Fibroblast of peridontal ligament (primary cell): ENCODE measurements at regions not wholly inside any gene's neighbourhood (a gene's known extent, or its start where the extent isn't known, plus 50 kb on each side); places are given as distances from the start of the nearest gene placed in this dataset.
"Not testable (repeated sequence)": the region's sequence is repeated elsewhere in the genome, so short reads cannot be mapped to it uniquely, and the experiment has no call there.

Experiments
- DNase-seq: peaks from one replicate; pipeline ENCODE4 v3.0.0-alpha.2; 2010; ENCODE audit errors: extremely low read depth

DNA sequence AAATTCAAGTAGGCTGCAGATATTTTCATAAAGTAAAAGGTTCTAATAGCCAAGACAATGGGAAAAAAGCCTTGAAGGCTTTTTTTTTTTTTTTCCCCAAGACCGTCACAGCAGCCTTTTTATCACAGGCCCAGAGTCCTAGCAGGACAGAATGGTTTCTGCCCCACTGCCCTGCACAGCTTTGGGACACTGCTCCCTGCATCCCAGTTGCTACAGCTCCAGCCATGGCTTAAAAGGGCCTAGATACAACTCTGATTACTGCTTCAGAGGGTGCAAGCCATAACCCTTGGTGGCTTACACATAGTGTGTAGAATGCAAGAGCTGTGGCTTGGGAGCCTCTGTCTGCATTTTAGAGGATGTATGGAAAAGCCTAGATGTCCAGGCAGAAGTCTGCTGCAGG is 1362.8 kb downstream of the SLITRK5 start:
- no peak for DNase-seq

DNA sequence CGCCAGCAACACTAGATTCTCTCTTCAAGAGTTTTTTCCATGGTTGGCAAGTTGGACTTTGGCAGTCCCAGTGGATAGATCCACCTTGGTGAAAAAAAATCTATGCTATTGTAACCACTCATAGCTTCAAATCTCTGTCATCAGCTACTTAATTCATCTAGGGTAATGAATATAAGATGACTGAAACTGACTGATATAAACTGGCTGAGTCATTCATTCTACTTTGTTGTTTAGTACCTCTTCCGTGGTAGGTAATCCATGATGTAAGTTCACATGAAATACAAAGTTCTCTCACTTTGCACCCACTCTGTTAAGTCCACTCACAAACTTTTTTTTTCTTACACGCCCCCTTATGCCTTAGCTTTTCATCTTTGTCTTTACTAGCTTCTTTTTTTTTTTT is 1381.5 kb downstream of the SLITRK5 start:
- DNase-seq: no peak

DNA sequence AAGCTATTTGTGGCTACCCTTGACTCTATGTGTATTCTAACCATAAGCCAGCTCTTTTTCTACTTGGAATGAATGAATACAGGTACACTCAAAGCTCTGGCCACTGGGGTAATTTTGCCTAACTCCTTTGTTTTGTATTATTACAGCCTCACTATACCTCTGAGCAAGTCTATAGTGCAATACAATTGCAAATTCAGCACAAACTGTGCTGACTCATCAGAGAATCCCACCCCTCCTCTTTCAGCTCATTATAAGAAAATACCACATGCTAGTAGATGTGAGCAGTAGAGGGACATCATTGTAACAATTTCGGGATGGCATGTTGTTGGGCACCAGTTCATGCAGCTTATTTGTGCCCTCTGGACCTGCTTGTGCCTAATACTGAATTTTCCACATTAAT is 1382.2 kb downstream of the SLITRK5 start:
- DNase-seq: no peak

DNA sequence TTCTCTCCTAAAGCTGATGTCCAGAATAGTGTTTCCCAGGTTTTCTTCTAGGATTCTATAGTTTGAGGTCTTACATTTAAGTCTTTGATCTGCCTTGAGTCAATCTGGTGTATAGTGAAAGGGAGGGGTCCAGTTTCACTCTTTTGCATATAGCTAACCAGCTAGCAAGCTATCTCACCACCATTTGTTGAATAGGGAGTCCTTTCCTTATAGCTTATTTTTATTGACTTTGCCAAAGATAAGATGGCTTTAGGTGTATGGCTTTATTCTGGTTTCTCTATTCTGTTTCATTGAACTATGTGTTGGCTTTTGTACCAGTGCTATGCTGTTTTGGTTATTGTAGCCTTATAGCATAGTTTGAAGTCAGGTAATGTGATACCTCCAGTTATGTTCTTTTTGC is 1386.1 kb downstream of the SLITRK5 start:
- no peak for DNase-seq

DNA sequence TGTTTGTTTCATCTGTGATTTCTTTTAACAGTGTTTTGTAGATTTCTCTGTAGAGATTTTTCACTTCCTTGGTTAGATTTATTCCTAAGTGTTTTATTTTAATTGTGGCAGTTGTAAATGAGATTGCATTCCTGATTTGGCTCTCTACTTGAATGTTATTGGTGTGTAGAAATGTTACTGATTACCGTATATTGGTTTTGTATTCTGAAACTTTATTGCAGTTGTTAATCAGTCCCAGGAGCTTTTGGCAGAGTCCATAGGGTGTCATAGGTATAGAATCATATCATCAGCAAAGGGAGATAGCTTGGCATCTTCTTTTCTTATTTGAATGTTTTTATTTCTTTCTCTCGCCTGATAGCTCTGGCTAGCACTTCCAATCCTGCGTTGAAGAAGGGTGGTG is 1386.7 kb downstream of the SLITRK5 start:
- DNase-seq: no peak

DNA sequence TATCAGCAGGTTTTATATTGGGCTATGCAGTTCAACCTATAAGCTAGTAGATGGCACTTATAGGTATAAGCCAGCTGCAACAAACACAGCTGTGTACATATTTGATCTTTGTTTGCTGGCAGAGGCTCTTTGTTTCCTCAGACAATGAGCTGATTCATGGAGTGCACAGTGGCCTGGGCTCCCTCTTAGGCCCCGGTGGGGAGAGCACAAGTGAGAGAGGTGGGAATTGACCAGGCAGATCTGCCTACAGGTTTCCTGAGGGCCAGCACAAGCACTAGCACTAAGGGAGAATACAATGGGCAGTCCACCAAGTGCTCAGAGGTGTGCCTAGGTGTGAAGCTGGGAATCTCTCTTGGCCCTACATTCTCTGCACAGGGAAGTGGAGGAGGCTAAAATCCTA is 1390.7 kb downstream of the SLITRK5 start:
- no peak for DNase-seq

DNA sequence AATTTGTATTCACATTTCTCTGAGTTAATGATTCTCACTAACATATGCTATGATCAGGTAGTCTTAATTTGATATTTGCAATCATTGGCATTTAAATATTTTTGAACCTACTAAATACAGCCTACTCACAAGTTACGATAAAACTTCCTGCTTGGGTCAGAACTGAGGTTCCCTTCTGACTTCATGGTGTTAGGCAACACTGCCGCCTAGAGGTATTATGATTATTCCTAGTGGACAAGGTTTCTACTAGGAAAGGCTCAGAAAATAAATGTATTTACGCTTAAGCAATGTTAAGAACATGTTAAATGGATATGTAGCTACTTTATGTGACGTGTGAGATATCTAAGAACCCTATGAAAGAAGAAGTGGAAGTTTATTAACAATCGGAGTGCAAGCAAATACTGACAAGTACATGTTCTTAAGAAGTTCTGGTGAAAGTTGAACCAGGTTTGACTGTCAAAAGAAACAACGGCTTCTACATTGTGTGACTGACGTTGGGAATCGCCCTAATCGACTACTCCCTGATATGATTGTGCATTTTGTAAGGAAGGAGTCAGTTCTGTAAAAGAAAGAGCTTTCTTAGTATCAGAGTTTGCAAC is 1395.8 kb downstream of the SLITRK5 start:
- peak; percentile 0 for DNase-seq

DNA sequence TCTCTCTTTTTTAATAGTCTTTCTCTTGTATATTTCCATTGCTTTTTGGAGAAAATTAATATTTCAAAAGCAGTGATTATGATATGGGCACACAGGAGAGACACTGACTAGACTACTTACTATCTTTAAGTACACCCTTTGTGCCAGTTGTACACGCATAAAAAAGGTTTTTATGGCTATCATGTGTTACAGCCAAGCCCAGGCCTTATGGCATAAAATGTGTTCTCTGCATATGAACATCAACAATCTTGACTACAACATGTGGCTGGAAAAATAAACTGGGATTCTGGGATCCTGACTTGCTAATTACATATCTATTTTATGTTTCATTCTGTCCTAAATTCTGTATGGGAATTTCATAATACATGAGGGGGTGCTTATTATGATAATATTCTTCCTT is 1401.8 kb downstream of the SLITRK5 start:
- no peak for DNase-seq

DNA sequence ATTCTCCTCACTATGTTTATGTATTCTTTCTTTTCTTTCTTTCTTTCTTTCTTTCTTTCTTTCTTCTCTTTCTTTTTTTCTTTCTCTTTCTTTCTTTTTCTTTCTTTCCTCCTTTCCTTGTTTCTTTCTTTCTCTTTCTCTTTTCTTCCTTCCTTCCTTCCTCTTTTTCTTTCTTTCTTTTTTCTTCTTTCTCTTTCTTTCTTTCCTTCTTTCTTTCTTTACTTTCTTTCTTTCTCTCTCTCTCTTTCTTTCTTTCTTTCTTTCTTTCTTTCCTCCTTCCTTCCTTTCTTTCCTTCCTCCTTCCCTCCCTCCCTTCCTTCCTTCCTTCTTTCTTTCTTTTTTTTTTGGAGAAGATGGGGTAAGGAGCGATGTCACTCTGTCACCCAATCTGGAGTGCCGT is 1405.5 kb downstream of the SLITRK5 start:
- no peak for DNase-seq

DNA sequence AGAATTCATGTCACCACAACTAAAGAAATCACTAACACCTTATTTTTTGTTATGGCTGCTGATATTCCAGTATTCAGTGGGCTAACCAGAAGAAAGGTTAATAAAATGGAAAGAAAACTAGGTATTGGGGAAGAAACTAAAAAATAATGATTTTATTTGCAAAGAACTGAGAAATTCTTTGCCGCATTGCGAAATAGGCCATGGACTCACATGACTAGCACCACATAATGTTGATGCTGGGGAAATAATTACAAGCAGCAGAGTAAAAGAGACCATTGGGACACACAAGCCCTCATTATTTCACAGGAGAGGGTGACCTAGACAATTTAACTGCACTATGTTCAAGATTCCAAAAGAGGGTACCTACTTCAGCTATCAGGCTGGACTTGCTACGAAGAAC is 1411.5 kb downstream of the SLITRK5 start:
- DNase-seq: no peak

DNA sequence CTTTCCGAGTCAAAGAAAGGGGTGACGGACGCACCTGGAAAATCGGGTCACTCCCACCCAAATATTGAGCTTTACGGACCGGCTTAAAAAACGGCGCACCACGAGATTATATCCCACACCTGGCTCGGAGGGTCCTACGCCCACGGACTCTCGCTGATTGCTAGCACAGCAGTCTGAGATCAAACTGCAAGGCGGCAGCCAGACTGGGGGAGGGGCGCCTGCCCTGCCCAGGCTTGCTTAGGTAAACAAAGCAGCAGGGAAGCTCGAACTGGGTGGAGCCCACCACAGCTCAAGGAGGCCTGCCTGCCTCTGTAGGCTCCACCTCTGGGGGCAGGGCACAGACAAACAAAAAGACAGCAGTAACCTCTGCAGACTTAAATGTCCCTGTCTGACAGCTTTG is 1416.9 kb downstream of the SLITRK5 start:
- not testable (repeated sequence) for DNase-seq

DNA sequence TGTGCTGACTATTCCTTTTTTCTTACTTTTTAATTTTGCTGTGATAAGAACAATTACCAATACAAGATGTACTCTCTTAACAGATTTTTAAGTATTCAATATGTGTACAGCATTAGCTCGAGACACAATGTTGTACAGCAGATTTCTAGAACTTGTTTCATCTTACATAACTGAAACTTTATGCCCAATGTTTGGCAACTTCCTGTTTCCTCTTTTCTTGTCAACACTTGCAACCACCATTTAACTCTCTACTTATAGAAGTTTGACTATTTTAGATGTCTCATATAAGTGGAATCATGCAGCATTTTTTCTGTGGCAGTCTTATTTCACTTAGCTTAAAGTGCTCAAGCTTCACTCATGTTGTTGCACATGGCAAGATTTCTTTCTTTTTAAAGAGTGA is 1426.8 kb downstream of the SLITRK5 start:
- DNase-seq: no peak

DNA sequence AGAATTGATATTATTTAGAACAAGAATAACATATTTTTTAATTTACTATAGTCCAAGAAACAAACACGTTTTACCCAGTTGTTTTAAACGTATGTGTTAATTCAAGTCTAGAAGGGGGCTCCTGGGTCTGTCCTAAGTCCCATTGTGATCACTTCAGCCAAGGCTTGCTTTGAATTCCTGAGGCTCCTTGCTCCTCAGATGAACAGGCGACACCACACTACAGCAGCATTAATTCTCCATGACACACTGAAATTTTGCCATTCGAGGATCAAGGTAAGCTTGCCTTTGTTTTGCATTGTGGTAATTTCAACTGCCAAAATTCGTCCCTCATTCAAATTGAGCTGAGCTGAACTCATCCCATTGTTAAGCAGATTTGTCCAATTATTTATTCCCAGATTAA is 1442.6 kb downstream of the SLITRK5 start:
- DNase-seq: no peak

DNA sequence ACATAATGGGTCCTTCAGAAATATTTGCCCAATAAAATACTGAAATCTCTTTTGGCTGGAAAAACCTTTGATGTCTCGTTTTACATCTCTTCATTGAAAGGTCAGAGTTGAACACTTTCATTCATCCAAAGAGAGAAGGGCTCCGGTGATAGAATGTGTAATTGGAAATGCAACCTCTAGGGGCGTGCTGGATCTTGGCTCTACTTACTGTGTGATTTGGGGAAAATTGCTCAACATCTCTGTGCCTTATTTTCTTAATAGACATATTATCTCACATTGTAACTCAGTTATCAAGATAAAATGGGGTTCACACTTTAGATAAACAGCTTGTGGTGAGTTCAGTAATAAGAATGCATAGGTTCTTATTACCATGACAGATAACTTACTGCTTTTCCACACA is 1444.1 kb downstream of the SLITRK5 start:
- DNase-seq: no peak

DNA sequence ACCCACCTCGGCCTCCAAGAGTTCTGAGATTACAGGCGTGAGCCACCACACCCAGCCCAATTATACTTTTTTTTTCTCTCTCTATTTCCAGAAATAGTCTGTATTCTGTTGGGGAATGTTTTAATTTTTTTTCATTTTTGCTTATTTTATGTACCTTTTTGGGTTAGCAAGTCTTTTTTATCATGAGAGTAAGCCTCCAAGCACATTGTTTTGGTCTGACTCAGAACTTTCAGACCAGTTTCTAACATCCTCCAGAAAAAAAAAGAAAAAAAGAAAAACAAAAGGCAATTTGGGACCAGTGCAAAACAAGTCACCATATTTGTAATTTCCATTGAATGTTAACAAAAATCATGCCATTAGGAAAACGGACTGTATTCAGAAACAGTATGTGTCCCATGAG is 1465.5 kb downstream of the SLITRK5 start:
- DNase-seq: no peak

DNA sequence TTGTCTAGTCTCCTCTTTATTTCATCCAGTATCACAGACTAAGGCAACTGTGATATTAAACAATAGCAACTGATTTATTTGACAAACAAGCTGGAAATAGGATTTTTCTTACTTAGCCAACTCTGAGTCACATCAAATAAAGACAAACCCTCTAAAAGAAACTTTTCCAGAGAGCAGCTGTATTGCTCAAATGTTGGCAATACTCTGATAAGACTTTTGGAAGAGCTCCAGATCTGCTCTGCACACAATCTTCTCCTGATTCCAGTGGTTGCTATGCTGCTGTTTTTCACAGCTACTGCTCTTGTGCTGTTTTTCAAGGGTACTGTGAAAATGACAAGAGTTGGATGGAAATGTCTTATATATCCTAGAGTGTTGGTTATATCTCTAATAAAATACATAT is 1479.2 kb downstream of the SLITRK5 start:
- DNase-seq: no peak

DNA sequence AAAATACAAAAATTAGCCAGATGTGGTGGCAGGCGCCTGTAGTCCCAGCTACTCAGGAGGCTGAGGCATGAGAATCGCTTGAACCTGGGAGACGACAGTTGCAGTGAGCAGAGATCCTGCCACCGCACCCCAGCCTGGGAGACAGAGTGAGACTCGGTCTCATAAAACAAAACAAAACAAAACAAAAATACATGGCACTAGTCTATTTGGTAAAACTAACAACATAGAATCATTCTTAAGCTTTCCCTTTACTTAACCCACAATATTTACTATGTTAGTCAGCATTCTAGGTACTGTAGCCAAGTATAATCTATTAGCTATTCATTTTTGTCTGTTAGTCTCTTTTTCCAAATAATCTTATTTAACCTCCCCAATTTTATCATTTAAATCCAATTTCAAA is 1482.8 kb downstream of the SLITRK5 start:
- DNase-seq: no peak

DNA sequence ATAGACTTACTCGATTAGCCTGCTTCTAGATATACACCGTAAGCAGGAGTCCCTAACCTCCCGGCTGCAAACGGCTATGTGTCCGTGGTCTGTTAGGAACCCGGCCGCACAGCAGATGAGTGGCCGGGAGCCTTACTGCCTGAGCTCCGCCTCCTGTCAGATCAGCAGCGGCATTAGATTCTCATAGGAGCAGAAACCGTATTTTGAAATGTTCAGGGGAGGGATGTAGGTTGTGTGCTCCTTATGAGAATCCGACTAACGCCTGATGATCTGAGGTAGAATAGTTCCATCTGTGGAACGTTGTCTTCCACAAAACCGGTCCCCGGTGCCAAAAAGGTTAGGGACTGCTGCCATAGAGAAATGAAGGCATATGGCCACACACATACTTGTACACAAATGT is 1491.9 kb downstream of the SLITRK5 start:
- DNase-seq: no peak

DNA sequence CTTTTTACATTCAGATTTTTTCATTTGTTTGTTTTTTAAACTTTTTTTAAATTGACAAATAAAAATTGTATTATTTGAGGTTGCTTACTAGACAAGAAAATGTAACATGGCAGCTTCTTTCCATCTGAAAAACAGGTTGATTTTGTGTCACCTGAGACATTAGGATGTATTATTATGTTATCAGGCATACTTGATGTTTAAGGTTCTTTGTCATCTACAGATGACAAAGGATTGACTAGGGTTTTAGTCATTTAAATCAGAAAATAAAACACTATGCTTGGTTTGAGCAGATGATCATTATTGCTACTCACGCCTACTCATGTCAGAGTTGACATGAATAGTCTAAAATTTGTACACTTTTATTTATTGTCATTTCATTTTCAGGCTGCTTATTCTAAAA is 1494.5 kb downstream of the SLITRK5 start:
- no peak for DNase-seq

DNA sequence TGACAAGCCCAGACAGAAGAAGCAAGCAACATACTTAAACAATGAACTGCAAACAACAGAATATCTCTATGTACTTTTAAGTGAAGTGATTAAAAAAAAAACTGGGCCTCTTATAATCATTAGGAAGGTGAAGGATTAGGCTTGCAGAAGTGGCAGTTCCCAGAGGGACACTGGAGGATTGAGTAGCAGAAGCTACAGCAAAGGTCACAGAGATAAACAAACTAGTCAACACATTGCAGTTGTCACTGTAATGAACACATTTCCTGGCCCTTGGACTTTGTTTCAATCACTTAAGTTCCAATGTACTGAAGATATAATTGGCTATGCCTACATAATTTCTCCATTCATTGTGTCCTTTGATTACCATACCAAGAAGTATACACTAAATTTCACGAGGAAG is 1498.8 kb downstream of the SLITRK5 start:
- DNase-seq: no peak

DNA sequence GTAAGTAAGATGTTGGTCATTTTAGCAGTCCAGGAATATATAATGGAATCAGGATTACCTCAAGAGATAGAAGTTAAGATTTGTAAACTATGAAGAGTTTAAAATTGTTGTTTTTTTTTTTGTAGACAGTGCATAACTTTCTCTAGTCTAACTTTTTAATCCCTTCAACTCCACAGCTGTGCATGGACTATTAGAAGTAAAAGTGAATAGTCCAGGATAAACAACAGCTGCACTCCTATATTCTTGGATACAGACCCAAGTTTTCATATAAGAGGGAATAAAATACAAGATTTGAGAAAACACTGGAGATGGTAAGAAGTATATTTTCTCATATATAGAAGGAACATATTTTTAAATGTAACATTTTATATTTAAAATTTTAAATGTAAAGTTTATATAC is 1509.9 kb downstream of the SLITRK5 start:
- DNase-seq: no peak

DNA sequence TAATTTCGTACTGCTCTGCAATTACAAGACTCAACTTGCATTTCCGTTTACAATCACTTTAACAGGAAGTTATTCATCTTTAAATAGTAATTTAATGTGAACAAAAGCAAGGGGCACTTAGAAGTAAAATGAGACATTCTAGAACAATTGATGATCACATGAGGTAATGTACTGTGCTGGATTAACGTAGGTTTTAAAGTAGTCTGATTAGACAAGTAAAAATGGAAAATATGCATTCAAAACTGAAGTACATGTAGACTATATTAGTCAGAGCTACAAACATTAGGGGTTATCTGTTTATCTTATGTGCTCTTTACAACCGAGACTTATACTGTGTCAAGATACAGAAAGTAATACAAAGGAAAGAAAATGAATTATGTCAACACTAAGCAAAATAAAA is 1528.0 kb downstream of the SLITRK5 start:
- DNase-seq: no peak

DNA sequence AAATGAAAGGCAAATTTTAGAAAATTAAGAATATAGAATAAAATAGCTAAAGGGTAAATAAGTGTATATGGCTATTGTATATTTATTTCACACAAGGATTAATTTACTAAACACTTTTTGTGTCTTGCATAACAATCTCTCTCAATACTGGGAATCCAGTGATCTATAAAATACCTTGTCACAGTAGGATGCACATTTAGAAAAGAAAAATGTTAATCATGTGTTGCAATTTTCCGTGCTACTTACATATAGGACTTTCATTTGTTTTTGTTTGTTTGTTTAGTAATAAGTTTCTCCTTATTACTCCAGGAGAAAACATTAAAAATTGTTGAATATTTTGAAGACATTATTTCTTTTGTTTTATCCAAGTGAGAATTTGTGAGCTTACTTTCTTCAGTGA is 1533.3 kb downstream of the SLITRK5 start:
- no peak for DNase-seq

DNA sequence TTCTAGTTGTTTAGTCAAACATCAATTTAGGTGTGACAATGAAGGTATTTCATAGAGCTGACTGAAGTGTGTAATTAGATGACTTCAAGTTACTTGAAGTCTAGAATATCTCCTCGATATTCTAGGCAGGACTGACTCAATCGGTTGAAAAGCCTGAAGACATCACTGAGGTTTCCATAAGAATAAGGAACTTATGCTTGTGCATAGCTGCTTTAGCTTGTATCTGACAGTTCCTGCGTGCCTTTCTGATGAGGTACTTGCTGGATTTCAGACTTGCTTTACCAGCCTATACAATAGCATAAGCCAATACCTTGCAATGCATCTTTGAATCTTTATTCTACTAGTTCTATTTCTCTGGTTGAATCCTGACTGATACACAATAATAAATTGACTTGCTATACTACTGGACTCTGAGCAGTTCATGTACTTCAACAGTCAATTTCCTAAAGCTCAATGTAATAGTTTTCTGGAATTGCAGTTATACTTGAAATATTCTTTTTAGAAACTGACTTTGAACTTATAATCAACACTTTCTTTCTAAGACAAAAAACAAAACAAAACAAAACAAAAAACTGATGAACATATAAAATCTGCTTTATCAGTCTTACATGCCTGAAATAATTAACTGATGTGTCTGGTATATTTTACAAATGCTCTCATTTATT is 1534.8 kb downstream of the SLITRK5 start:
- no peak for DNase-seq
